ENCODE measurements at regions not wholly inside any gene's neighbourhood (a gene's known extent, or its start where the extent isn't known, plus 50 kb on each side); places are given as distances from the start of the nearest gene placed in this dataset.
"Not testable (repeated sequence)": the region's sequence is repeated elsewhere in the genome, so short reads cannot be mapped to it uniquely, and the experiment has no call there.

DNA sequence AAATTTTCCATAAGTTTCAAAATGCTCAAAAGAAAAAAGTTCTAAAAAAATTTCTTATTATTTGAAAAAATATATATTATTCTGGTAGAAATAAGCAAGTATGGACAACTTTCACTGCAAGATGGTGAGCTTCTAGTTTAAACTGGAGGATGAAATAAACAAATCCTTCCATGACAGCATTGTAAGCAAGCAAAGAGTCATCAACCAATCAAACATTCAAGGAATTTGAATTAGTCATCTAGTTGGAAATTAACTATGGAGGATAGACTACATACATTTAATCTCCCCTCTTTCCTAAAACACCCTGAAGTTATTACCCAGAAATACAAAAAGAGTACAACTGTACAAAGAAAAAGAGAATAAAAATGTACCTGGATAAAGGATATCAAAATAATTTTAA lies 51.0 kb upstream of the IRX5 start:
- CTCF ChIA-PET, result no interaction called here
- no peak for DNase-seq
- no peak overlapping the region for H3K27ac Mint-ChIP-seq
- no peaks in the 10 kb centered on the region for H3K4me1 Mint-ChIP-seq
- H3K27me3 Mint-ChIP-seq, result peaks cover 7% of the 10 kb centered on the region
- no peaks in the 10 kb centered on the region for H3K36me3 Mint-ChIP-seq
- H3K9me3 Mint-ChIP-seq, result peaks cover 2% of the 10 kb centered on the region
- no peak overlapping the region for H3K4me3 Mint-ChIP-seq

DNA sequence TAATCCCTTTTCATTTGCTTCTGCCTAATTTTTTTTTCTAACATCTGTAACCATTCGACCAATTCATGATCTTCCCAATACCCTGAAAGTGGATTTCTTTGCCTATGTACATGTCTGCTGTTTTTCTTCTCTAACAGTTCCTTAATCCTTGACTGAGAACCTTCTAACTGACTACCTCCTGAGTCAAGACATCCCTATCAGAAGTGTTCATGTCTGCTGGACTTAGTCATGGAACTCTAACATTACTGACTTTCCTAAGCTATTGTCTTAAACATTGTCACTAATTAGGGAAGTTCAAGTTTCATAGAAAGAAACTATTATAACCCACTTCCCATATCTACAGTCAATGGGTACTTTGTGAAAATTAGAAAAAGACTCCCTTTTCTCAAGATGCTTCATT lies 52.4 kb upstream of the IRX5 start:
- H3K27ac Mint-ChIP-seq, result no peak overlapping the region
- no peaks in the 10 kb centered on the region for H3K9me3 Mint-ChIP-seq
- no peak for DNase-seq
- H3K4me3 Mint-ChIP-seq, result no peak overlapping the region
- no peaks in the 10 kb centered on the region for H3K36me3 Mint-ChIP-seq
- CTCF ChIA-PET, result no interaction called here
- no peaks in the 10 kb centered on the region for H3K4me1 Mint-ChIP-seq
- H3K27me3 Mint-ChIP-seq, result peaks cover 7% of the 10 kb centered on the region

DNA sequence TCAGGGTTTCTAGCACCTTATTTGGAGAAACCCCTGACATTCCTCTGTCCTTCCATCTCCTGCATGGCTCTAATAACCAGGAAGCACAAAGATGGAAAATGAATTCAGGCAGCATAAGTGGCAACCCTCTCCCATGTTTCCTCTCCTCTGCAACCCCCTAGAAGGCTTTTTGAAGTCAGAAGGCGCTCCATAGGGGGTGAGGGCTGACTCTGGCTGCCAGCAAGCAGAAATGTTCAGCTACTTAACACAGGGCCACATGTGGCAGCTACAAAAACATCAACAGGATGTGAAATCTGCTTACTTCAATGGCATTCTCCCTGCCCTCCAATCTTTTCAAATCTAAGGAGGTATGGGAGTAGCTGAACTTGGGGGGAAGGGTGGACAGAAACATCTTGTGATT lies 55.2 kb upstream of the IRX5 start:
- CTCF ChIA-PET, result no interaction called here
- Mint-ChIP-seq H3K9me3 (no peaks in the 10 kb centered on the region), H3K36me3 (no peaks in the 10 kb centered on the region), H3K27ac (no peak overlapping the region), H3K4me1 (no peaks in the 10 kb centered on the region), H3K4me3 (no peak overlapping the region), H3K27me3 (no peaks in the 10 kb centered on the region)
- DNase-seq, result no peak

GRCh38 chr16:54873716-54874373 lies 56.8 kb upstream of the IRX5 start:
- DNase-seq, CTCF ChIA-PET, H3K9me3 Mint-ChIP-seq, H3K27ac Mint-ChIP-seq, H3K27me3 Mint-ChIP-seq, H3K4me3 Mint-ChIP-seq, H3K36me3 Mint-ChIP-seq, H3K4me1 Mint-ChIP-seq: not testable (repeated sequence)

DNA sequence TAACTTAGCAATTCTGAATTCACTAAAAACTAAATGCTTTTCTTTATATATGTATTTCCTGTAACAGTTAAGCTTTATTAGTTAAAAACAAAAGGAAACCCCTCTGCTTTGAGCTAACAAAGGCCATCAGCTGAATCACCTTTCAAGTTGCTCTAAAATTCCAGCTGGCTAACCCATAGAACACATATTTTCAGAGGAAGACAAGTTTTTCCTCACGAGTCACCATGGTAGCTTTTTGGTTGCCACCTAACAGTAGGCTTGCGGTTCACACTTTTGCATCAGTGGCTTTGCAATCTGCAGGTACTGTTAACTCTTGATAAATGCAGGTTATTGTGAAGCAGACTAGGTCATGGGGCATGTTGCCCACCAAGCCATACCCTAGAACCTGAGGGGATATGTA lies 57.6 kb upstream of the IRX5 start:
- CTCF ChIA-PET, result no interaction called here
- H3K4me3 Mint-ChIP-seq, result no peak overlapping the region
- no peak for DNase-seq
- no peaks in the 10 kb centered on the region for H3K27me3 Mint-ChIP-seq
- no peak overlapping the region for H3K27ac Mint-ChIP-seq
- H3K4me1 Mint-ChIP-seq, result no peaks in the 10 kb centered on the region
- H3K9me3 Mint-ChIP-seq, result peaks cover 1% of the 10 kb centered on the region
- no peaks in the 10 kb centered on the region for H3K36me3 Mint-ChIP-seq

DNA sequence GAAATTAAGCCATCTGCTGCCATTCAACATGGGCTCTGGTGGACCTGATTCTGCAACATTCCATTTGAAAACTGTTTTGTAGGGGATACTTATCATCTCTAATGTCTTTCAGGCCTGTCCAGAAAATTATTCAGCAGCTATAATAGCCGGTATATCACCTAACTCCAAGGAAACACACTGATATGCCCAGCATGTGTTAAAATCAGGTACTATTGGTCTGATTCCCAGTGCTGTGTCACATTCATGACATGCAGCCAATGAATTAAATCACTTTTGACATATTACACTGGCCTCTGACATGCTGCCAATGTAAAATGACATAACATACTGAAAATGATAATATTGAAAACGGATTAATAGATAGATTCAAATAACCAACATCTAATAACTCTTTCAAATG lies 60.5 kb upstream of the IRX5 start:
- no peaks in the 10 kb centered on the region for H3K36me3 Mint-ChIP-seq
- H3K27me3 Mint-ChIP-seq, result no peaks in the 10 kb centered on the region
- H3K9me3 Mint-ChIP-seq, result peaks cover 1% of the 10 kb centered on the region
- H3K4me1 Mint-ChIP-seq, result no peaks in the 10 kb centered on the region
- no peak for DNase-seq
- CTCF ChIA-PET, result no interaction called here
- H3K27ac Mint-ChIP-seq, result no peak overlapping the region
- H3K4me3 Mint-ChIP-seq, result no peak overlapping the region

DNA sequence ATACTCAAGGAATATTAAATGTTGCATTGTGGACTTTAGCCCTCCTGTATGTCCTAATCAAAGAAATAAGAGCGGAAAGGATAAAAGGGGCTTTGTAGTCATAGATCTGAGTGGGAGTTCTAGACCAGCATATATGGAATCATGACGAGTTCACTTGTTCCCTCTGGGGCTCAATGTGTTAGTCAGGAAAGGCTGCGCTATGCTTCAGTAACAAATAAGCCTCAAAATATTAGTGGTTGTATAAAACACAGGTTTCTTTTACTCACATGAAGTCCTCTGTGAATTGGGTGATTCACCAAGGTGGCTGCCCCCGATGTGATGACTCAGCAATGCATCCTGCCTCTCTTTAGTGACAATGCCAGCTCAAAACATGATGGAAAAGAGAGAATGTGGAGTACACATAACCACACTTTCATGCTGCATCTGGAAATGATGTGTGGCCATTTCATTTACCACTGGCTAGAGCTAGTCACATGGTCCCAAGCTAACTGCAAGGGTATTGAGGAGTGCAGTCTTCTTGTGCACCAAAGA lies 63.3 kb upstream of the IRX5 start:
- Mint-ChIP-seq H3K4me1 (no peaks in the 10 kb centered on the region), H3K27ac (no peak overlapping the region), H3K27me3 (no peaks in the 10 kb centered on the region), H3K4me3 (no peak overlapping the region), H3K36me3 (no peaks in the 10 kb centered on the region), H3K9me3 (peaks cover 1% of the 10 kb centered on the region)
- DNase-seq, result no peak
- CTCF ChIA-PET, result no interaction called here

- no peaks in the 10 kb centered on the region for H3K36me3 Mint-ChIP-seq
- no peak overlapping the region for H3K4me3 Mint-ChIP-seq
- H3K27ac Mint-ChIP-seq, result no peak overlapping the region
- CTCF ChIA-PET, result no interaction called here
- H3K9me3 Mint-ChIP-seq, result no peaks in the 10 kb centered on the region
- H3K4me1 Mint-ChIP-seq, result no peaks in the 10 kb centered on the region
- no peaks in the 10 kb centered on the region for H3K27me3 Mint-ChIP-seq
- DNase-seq, result no peak
Measured at GRCh38 chr16:54862529-54862928, 68.1 kb upstream of the IRX5 start.

GRCh38 chr16:54856871-54857270 lies 73.8 kb upstream of the IRX5 start:
- no peaks in the 10 kb centered on the region for H3K36me3 Mint-ChIP-seq
- no peaks in the 10 kb centered on the region for H3K4me1 Mint-ChIP-seq
- H3K27ac Mint-ChIP-seq, result no peak overlapping the region
- DNase-seq, result no peak
- no peaks in the 10 kb centered on the region for H3K27me3 Mint-ChIP-seq
- peaks cover 4% of the 10 kb centered on the region for H3K9me3 Mint-ChIP-seq
- no peak overlapping the region for H3K4me3 Mint-ChIP-seq
- CTCF ChIA-PET, result no interaction called here

DNA sequence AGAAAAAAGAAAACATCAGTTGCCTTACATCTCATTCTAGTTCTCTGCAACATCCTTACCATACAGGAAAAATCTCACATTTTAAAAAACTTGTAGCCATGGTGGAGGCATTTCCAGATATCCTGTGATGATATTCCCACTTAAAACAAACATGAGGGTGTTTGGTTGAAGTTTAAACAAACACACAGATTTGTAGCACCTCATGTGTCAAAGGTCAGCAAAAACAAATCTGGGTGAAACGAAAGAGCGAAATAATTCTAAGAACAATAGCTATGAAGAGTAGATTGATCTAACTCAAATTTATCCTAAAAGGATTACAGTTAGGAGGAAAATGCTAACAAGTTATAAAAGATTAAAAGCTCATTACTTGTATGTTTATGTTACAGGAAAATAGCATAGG lies 83.1 kb upstream of the IRX5 start:
- CTCF ChIA-PET, result no interaction called here
- H3K36me3 Mint-ChIP-seq, result no peaks in the 10 kb centered on the region
- H3K4me1 Mint-ChIP-seq, result no peaks in the 10 kb centered on the region
- no peak overlapping the region for H3K27ac Mint-ChIP-seq
- no peak for DNase-seq
- H3K27me3 Mint-ChIP-seq, result no peaks in the 10 kb centered on the region
- no peak overlapping the region for H3K4me3 Mint-ChIP-seq
- H3K9me3 Mint-ChIP-seq, result no peaks in the 10 kb centered on the region

DNA sequence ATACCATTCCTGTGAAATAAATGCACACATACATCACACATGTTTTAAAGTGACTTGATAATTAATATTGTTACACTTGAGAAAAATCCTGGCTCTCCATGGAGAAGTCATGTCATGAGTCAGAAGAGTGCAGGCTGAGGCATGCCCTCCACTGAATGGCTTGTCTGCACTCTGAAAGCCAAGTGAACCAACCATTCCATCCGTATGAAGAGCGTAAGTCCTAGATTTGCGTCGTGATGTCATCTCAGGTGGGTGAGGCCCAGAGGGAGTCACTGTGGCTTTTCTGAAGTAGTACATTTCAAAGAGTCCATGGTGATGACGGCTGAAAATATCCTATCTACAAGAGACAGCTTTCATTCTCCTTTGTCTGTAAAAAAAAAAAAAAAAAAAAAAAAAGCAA lies 83.5 kb upstream of the IRX5 start:
- Mint-ChIP-seq H3K4me3 (no peak overlapping the region), H3K4me1 (no peaks in the 10 kb centered on the region), H3K36me3 (no peaks in the 10 kb centered on the region), H3K27ac (no peak overlapping the region), H3K9me3 (no peaks in the 10 kb centered on the region), H3K27me3 (no peaks in the 10 kb centered on the region)
- DNase-seq, result no peak
- CTCF ChIA-PET, result no interaction called here

- CTCF ChIA-PET, result no interaction called here
- Mint-ChIP-seq H3K4me1 (no peaks in the 10 kb centered on the region), H3K9me3 (no peaks in the 10 kb centered on the region), H3K27me3 (no peaks in the 10 kb centered on the region), H3K4me3 (no peak overlapping the region), H3K36me3 (no peaks in the 10 kb centered on the region), H3K27ac (no peak overlapping the region)
- no peak for DNase-seq
Measured at GRCh38 chr16:54846766-54847165, 83.9 kb upstream of the IRX5 start.

- H3K36me3 Mint-ChIP-seq, result no peaks in the 10 kb centered on the region
- no peak for DNase-seq
- H3K4me1 Mint-ChIP-seq, result no peaks in the 10 kb centered on the region
- H3K27me3 Mint-ChIP-seq, result no peaks in the 10 kb centered on the region
- H3K4me3 Mint-ChIP-seq, result no peak overlapping the region
- no peak overlapping the region for H3K27ac Mint-ChIP-seq
- CTCF ChIA-PET, result no interaction called here
- H3K9me3 Mint-ChIP-seq, result peaks cover 1% of the 10 kb centered on the region
Measured at GRCh38 chr16:54843424-54843750, 87.3 kb upstream of the IRX5 start.

GRCh38 chr16:54842743-54843423 lies 87.8 kb upstream of the IRX5 start:
- Mint-ChIP-seq H3K9me3 (peaks cover 1% of the 10 kb centered on the region), H3K36me3 (no peaks in the 10 kb centered on the region), H3K27me3 (no peaks in the 10 kb centered on the region), H3K27ac (no peak overlapping the region), H3K4me1 (no peaks in the 10 kb centered on the region), H3K4me3 (no peak overlapping the region)
- CTCF ChIA-PET, result no interaction called here
- no peak for DNase-seq

- DNase-seq, result no peak
- Mint-ChIP-seq H3K36me3 (no peaks in the 10 kb centered on the region), H3K9me3 (peaks cover 9% of the 10 kb centered on the region), H3K4me1 (no peaks in the 10 kb centered on the region), H3K4me3 (no peak overlapping the region), H3K27ac (no peak overlapping the region), H3K27me3 (no peaks in the 10 kb centered on the region)
- CTCF ChIA-PET, result no interaction called here
Measured at GRCh38 chr16:54829691-54830090, 101.0 kb upstream of the IRX5 start.

DNA sequence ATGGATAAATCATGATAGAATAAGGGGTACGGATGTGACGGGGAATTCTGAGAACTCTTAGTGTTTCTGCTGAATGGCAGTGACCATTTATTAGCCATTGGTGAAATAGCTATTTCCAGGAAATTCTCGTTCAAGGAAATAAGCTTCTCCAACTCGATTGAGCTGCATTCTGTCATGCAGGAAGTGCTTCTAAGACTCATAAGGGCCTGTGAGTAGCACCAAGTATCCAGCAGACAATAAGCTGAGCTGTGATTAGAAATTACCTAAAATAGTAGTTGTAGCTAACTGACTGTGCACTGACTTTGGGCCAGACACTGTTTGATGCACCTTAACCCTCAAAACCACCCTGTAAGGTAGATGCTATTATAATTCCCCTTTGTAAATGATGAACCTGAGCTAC lies 107.8 kb upstream of the IRX5 start:
- H3K9me3 Mint-ChIP-seq, result no peaks in the 10 kb centered on the region
- H3K27me3 Mint-ChIP-seq, result no peaks in the 10 kb centered on the region
- no peak overlapping the region for H3K27ac Mint-ChIP-seq
- DNase-seq, result no peak
- H3K4me3 Mint-ChIP-seq, result no peak overlapping the region
- H3K4me1 Mint-ChIP-seq, result no peaks in the 10 kb centered on the region
- CTCF ChIA-PET, result no interaction called here
- no peaks in the 10 kb centered on the region for H3K36me3 Mint-ChIP-seq

All from activated naive CD4-positive, alpha-beta T cell treated with anti-CD3 and anti-CD28 coated beads, Interleukin-2, amount 10 ng/mL, durations not matched to agents 7 days and 5 days (primary cell).